Stimulated activated CD8-positive, alpha-beta memory T cell treated with anti-CD3 and anti-CD28 coated beads, Interleukin-12 subunit alpha, Interleukin-12 subunit beta, amount 100 ng/mL, for 1 hour (primary cell): ENCODE measurements at regions not wholly inside any gene's neighbourhood (a gene's known extent, or its start where the extent isn't known, plus 50 kb on each side); places are given as distances from the start of the nearest gene placed in this dataset.
"Not testable (repeated sequence)": the region's sequence is repeated elsewhere in the genome, so short reads cannot be mapped to it uniquely, and the experiment has no call there.

Source experiments
- DNase-seq: peaks from one replicate; pipeline ENCODE4 v3.0.0-alpha.2; 2020; ENCODE audit warnings: low read depth

GRCh38 chr17:36846410-36847292 lies 90.6 kb upstream of the LHX1 start:
- no peak for DNase-seq

- no peak for DNase-seq
Observed at GRCh38 chr17:36848008-36848902, 89.0 kb upstream of the LHX1 start.

GRCh38 chr17:36849020-36849419 lies 88.3 kb upstream of the LHX1 start:
- not testable (repeated sequence) for DNase-seq

GRCh38 chr17:36849871-36850348 lies 87.4 kb upstream of the LHX1 start:
- no peak for DNase-seq

- DNase-seq: no peak
Observed at GRCh38 chr17:36850790-36851189, 86.5 kb upstream of the LHX1 start.

GRCh38 chr17:36851250-36851649 lies 86.0 kb upstream of the LHX1 start:
- no peak for DNase-seq

GRCh38 chr17:36852478-36852877 lies 84.8 kb upstream of the LHX1 start:
- not testable (repeated sequence) for DNase-seq

GRCh38 chr17:36854982-36855381 lies 82.3 kb upstream of the LHX1 start:
- no peak for DNase-seq

- no peak for DNase-seq
Observed at GRCh38 chr17:36855459-36855858, 81.8 kb upstream of the LHX1 start.

GRCh38 chr17:36856222-36856621 lies 81.1 kb upstream of the LHX1 start:
- DNase-seq: no peak

- no peak for DNase-seq
Observed at GRCh38 chr17:36856903-36857381, 80.3 kb upstream of the LHX1 start.

GRCh38 chr17:36857698-36858097 lies 79.6 kb upstream of the LHX1 start:
- no peak for DNase-seq

- no peak for DNase-seq
Observed at GRCh38 chr17:36858119-36859002, 78.9 kb upstream of the LHX1 start.

GRCh38 chr17:36859003-36859300 lies 78.3 kb upstream of the LHX1 start:
- DNase-seq: no peak

- DNase-seq: no peak
Observed at GRCh38 chr17:36859706-36860105, 77.6 kb upstream of the LHX1 start.

GRCh38 chr17:36861531-36861930 lies 75.7 kb upstream of the LHX1 start:
- no peak for DNase-seq

GRCh38 chr17:36862116-36862920 lies 75.0 kb upstream of the LHX1 start:
- DNase-seq: no peak

- no peak for DNase-seq
Observed at GRCh38 chr17:36863131-36863530, 74.1 kb upstream of the LHX1 start.

- DNase-seq: no peak
Observed at GRCh38 chr17:36863676-36864612, 73.3 kb upstream of the LHX1 start.
